OCI-LY7 (cell line): ENCODE measurements at regions not wholly inside any gene's neighbourhood (a gene's known extent, or its start where the extent isn't known, plus 50 kb on each side); places are given as distances from the start of the nearest gene placed in this dataset.

Experiments used
- EZH2phosphoT487 ChIP-seq: fragments of 200-600 bp; sonication (generic); IDR thresholded peaks from 2 replicates; pipeline ENCODE4 v1.6.1; 2018; ENCODE audit warnings: low read depth, borderline replicate concordance, mild to moderate bottlenecking, mixed run types, antibody characterized with exemption, low read length, moderate library complexity, mixed read lengths
- TF ChIP-seq, protein P1 (sequence below): fragments of 200-600 bp; sonication (generic); conservative IDR thresholded peaks from 2 replicates; pipeline ENCODE4 v1.5.1; 2014; ENCODE audit warnings: mild to moderate bottlenecking, antibody characterized with exemption, low read length, moderate library complexity, mixed read lengths

DNA sequence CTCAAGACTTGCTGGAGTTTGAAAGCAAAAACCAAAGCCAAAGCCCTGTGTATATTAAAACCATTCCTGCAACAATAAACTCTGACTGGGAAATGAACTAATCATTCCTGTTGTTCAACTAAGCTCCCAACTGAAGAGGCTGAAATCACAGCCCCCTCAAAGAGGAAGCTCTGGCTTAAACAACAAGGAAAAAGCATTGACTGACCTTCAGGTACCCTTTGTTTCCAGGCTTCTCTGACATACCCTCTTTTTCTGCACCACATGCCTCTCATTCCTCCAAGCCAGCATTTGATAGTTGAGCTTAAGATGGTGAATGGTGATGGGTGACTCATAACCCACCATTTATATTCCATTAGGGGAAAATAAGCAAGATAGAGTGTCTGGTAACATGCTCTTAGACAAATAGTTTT lies 470.9 kb upstream of the SOX9 start:
- TF ChIP-seq, protein P1, sequence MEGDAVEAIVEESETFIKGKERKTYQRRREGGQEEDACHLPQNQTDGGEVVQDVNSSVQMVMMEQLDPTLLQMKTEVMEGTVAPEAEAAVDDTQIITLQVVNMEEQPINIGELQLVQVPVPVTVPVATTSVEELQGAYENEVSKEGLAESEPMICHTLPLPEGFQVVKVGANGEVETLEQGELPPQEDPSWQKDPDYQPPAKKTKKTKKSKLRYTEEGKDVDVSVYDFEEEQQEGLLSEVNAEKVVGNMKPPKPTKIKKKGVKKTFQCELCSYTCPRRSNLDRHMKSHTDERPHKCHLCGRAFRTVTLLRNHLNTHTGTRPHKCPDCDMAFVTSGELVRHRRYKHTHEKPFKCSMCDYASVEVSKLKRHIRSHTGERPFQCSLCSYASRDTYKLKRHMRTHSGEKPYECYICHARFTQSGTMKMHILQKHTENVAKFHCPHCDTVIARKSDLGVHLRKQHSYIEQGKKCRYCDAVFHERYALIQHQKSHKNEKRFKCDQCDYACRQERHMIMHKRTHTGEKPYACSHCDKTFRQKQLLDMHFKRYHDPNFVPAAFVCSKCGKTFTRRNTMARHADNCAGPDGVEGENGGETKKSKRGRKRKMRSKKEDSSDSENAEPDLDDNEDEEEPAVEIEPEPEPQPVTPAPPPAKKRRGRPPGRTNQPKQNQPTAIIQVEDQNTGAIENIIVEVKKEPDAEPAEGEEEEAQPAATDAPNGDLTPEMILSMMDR, result no peak
- TF ChIP-seq EZH2phosphoT487, result no peak
